NCI-H82 (cell line): ENCODE measurements at regions not wholly inside any gene's neighbourhood (a gene's known extent, or its start where the extent isn't known, plus 50 kb on each side); places are given as distances from the start of the nearest gene placed in this dataset.
A peak's percentile ranks its signal among the peaks of the same experiment; 100 is the strongest.

Source experiments
- DNase-seq: peaks from one replicate; lab custom pipeline; 2025; lab: John Stamatoyannopoulos, UW

DNA sequence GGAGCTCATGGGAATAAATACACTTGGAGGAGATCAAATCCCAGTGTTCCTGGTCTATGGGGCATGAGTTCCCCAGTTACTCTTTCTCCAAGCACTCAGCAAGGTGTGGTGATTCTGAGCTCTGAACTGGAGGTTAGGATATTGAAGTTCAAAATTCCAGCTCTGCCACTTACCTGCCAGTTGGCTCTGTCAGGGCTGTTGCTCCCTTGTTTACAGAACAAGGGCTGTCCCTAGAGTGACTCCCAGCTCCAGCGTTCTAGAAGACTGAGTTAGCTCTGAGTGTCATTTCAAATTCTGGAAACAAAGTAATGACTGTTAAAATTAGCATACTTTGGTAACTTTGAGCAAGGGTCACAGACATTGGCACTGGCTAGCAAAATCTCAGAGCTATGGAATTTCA, 69.7 kb upstream of the ZBED5 start:
- DNase-seq, result no peak

GRCh38 chr11:10926801-10927211, 69.0 kb upstream of the ZBED5 start:
- DNase-seq, result no peak

DNA sequence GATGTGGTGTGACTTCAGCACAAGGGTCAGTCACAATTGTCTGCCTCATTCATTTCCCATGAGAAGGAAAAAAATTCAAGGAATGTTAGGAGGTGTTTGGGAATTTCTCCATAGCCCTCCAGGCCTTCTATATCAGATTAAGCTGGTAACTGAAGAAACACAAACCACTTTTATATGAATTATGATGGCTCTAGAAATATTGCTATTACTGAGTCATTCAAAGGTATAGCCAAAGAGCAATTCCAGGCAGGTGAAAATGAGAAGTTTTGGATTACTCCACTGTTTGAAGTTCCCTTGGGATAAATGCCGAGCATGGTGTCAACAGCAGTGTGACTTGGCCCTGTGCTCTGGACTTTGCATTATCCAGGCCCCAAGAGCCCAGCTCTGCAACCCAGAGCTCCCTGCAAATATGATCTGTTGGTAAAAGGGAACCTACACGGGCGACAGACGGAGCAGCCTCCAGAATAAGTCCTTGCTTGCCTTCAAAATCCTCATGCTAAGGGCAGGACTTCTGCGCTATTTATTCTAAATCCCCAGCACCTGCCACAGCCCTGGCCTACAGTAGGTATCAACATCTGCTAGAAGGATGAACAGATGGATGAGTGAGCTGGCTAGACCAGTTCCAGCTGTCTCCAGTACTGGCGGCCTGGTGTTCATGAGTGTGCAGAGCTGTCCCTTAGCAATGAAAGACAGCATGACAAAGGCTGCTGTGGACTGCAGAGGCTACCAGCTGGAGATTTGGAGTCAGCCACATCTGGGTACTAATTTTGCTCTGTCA, 67.5 kb upstream of the ZBED5 start:
- peak; percentile 98 for DNase-seq

- no peak for DNase-seq
Observed at GRCh38 chr11:10923882-10924281, 66.0 kb upstream of the ZBED5 start.

DNA sequence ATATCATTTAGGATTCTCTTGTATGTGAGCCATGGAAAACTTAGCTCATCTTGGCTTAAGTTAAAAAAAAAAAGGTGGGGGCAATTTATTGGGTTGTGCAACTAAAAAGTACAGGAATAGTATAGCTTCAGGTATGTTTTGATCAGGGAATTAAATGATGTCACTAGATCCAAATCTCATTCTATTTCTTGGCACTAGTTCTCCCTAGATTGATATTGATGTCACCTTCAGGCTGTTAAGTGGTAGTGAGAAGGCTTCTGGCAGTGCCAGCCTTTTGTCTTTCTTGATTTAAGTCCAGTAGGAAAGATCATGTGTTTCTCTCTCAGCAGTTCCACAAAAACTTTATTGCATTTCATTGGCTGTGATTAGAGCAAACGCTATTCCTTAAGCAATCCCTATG, 65.0 kb upstream of the ZBED5 start:
- no peak for DNase-seq

DNA sequence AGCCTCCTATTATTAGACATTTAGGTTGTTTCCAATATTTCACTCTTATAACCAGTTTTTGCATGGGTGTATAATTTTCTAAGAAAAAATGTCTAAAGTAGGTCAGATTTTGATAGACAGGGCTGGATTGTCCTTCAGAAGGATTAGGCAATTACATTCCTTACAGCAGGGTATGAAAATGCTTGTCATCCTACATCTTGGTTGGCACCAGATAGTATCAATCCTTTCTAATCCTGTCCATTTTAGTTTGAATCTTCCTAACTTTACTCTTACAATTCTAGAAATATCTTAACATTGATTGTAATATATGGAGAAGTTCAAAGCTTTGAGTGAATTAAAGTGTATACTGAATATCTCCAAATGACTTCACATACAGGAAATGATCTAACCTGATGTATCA, 63.0 kb upstream of the ZBED5 start:
- no peak for DNase-seq

GRCh38 chr11:10920205-10920604, 62.4 kb upstream of the ZBED5 start:
- peak; percentile 68 for DNase-seq

- no peak for DNase-seq
Observed at GRCh38 chr11:10918698-10919097, 60.8 kb upstream of the ZBED5 start.

DNA sequence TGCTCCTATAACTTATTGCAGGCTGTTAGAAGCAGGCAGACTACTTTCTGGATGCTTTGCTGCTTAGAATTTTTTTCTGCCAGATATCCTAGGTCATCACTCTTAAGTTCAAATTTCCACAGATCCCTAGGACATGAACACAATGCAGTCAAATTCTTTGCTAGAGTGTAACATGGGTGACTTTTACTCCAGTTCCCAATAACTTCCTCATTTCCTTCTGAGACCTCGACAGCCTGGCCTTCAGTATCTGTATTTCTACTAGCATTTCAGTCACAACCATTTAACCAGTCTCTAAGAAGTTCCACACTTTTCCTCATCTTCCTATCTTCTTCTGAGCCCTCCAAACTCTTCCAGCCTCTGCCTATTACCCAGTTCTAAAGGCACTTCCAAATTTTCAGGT, 60.4 kb upstream of the ZBED5 start:
- DNase-seq, result no peak

DNA sequence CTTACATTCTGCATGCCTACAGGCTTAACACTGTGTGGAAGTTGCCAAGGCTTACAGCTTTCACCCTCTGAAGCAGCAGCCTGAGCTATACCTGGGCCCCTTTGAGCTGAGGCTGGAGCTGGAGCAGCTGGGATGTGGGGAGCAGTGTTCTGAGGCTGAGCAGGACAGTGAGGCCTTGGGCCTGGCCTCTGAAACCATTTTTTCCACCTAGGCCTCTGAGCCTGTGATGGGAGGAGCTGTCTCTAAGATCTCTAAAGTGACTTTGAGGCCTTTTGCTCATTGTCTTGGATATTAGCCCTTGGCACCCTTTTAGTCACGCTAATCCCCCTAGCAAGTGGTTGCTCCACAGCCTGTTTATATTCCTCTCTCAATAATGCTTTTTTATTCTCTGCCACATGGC, 59.9 kb upstream of the ZBED5 start:
- DNase-seq, result no peak

DNA sequence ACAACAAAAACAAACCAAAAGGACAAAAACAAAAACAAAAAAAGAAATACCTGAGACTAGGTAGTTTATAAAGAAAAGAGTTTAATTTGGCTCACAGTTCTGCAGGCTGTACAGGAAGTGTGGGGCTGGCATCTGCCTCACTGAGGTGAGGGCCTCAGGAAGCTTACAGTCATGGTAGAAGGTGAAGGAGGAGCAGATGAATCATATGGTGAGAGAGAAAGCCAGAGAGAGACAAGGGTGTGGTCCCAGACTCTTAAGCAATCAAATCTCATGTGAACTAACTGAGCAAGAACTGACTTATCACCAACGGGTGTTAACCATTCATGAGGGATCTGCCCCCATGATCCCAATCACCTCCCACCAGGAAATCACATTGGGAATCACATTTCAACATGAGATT, 58.8 kb upstream of the ZBED5 start:
- no peak for DNase-seq

DNA sequence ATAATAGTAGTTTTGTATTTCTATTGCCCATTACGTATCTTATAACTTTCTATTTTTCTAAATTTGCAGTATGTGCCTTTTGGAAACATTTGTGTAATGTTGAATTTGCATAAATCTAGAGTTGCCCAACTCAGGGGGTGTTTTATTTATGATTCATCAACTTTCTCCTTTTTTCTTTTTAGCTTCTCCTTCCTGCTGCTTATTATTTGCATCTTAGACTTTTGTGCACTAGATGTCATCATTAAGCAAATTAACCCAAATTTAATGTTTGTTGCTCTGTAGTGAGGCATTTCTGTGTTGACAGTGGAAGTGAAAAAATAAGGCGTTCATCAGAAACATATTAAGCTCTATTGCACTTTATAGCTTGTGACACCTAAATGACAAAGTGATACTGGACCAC, 56.2 kb upstream of the ZBED5 start:
- DNase-seq, result no peak

DNA sequence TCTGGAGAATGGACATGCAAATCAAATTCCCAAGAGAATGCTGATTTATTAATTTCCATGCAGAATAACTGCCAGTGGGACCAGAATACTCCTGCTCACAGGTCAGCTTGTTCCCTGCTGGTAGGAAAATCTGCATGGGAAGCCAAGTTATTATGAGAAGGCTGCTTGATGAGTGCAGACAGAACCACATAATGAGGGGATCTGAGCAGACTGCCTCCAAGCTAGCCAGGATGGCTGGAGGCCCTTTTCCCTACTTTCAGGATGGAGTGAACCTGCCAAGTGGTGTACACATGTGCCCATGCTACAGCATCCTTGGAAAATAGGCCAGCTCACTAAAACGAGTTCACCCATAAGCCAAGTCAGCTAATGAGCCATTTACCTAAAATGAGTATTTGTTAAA, 55.2 kb upstream of the ZBED5 start:
- DNase-seq, result no peak

- no peak for DNase-seq
Observed at GRCh38 chr11:10911907-10912306, 54.1 kb upstream of the ZBED5 start.

- peak; percentile 33 for DNase-seq
Observed at GRCh38 chr11:10909141-10909883, 51.5 kb upstream of the ZBED5 start.

GRCh38 chr11:10908215-10908951, 50.5 kb upstream of the ZBED5 start:
- no peak for DNase-seq
